B cell (primary cell): ENCODE measurements at regions not wholly inside any gene's neighbourhood (a gene's known extent, or its start where the extent isn't known, plus 50 kb on each side); places are given as distances from the start of the nearest gene placed in this dataset.

ENCODE experiments used
- ATAC-seq: fragments of 200-7000 bp; cut with Tn5 transposase; one replicate; pipeline ENCODE4 v1.10.0; 2021; ENCODE audit warnings: low read depth, mild to moderate bottlenecking, moderate number of reproducible peaks, moderate library complexity
- CTCF ChIA-PET: fragments of 350-600 bp; sonication (Branson Sonifier 250); formaldehyde crosslinking; loops from one replicate; lab custom pipeline; 2021; ENCODE audit warnings: antibody characterized with exemption, inconsistent platforms; lab: Charles Lee
- POLR2A ChIA-PET: fragments of 350-600 bp; sonication (Branson Sonifier 250); formaldehyde crosslinking; loops from one replicate; lab custom pipeline; 2021; ENCODE audit warnings: antibody characterized with exemption; lab: Charles Lee
- DNase-seq: peaks from one replicate; pipeline ENCODE4 v3.0.0; 2013
- H2AFZ ChIP-seq: 2 replicates; pipeline ENCODE4 v1.6.1; 2012; ENCODE audit warnings: mild to moderate bottlenecking, low read depth, low read length; ENCODE audit not compliant: insufficient read depth, poor library complexity, severe bottlenecking
- H3K27ac ChIP-seq, 2 donors: 1 replicate in 1 of 2; 2 replicates in 1 of 2; pipeline ENCODE4 v1.5.1; 2012 to 2013; ENCODE audit warnings: low read length in 2 of 2, mild to moderate bottlenecking in 2 of 2, moderate library complexity in 1 of 2
- H3K27me3 ChIP-seq, 4 experiments: fragments of 200-600 bp in 1 of 4; sonication (generic) in 1 of 4; replicated peaks in 1 of 4; 1 replicate in 2 of 4; 2 replicates in 2 of 4; pipeline versions ENCODE4 v1.6.1 to v1.7.0; 2013 to 2016; ENCODE audit warnings: low read length in 3 of 4, mild to moderate bottlenecking in 2 of 4, mixed read lengths in 1 of 4, moderate library complexity in 1 of 4; ENCODE audit not compliant: insufficient read depth in 4 of 4, control insufficient read depth in 3 of 4; ENCODE audit errors: control extremely low read depth in 1 of 4
- H3K36me3 ChIP-seq, 2 experiments: replicated peaks in 1 of 2; 1 replicate in 1 of 2; 2 replicates in 1 of 2; pipeline versions ENCODE4 v1.6.1 to v1.7.1; 2013; ENCODE audit warnings: low read length in 1 of 2; ENCODE audit not compliant: insufficient read depth in 2 of 2, control insufficient read depth in 1 of 2; ENCODE audit errors: control extremely low read depth in 1 of 2, extremely low read depth in 1 of 2
- H3K4me1 ChIP-seq, 2 donors: fragments of 200-600 bp in 1 of 2; sonication (generic) in 1 of 2; 1 replicate in 1 of 2; 2 replicates in 1 of 2; pipeline versions ENCODE4 v1.5.1 to v1.6.1; 2013 to 2017; ENCODE audit warnings: low read length in 2 of 2; ENCODE audit not compliant: control insufficient read depth in 2 of 2, insufficient read depth in 2 of 2
- H3K4me2 ChIP-seq: replicated peaks from 2 replicates; pipeline ENCODE3; 2012; ENCODE audit warnings: mild to moderate bottlenecking, low read depth, low read length; ENCODE audit not compliant: poor library complexity, severe bottlenecking
- H3K4me3 ChIP-seq, 5 experiments: fragments of 200-600 bp in 1 of 5; sonication (generic) in 1 of 5; 1 replicate in 3 of 5; 2 replicates in 2 of 5; pipeline versions ENCODE4 v1.5.1 to v1.7.0; 2011 to 2016; ENCODE audit warnings: low read length in 4 of 5, mild to moderate bottlenecking in 4 of 5, low read depth in 2 of 5, control low read depth in 1 of 5, moderate library complexity in 1 of 5; ENCODE audit not compliant: insufficient read depth in 1 of 5; ENCODE audit errors: control extremely low read depth in 1 of 5, extremely low read depth in 1 of 5
- H3K79me2 ChIP-seq: fragments of 200-600 bp; sonication (generic); one replicate; pipeline ENCODE4 v1.6.0; 2016; ENCODE audit warnings: low read length; ENCODE audit not compliant: control insufficient read depth, insufficient read depth
- H3K9ac ChIP-seq: fragments of 200-600 bp; sonication (generic); 2 replicates; pipeline ENCODE4 v1.6.1; 2017; ENCODE audit warnings: mild to moderate bottlenecking, low read length, moderate library complexity
- H3K9me3 ChIP-seq, 3 donors: one replicate each; pipeline versions ENCODE4 v1.6.1 to v1.7.1; 2013; ENCODE audit warnings: low read length in 2 of 3; ENCODE audit not compliant: control insufficient read depth in 2 of 3, insufficient read depth in 1 of 3; ENCODE audit errors: control extremely low read depth in 1 of 3
- H4K20me1 ChIP-seq: 2 replicates; pipeline ENCODE4 v1.6.0; 2012; ENCODE audit warnings: mild to moderate bottlenecking, low read length; ENCODE audit not compliant: insufficient read depth, control insufficient read depth, poor library complexity, severe bottlenecking
- H3K27ac Mint-ChIP-seq: one replicate; pipeline ENCODE4 v1.8.0; 2021; ENCODE audit warnings: mixed read lengths
- H3K27me3 Mint-ChIP-seq: one replicate; pipeline ENCODE4 v1.8.0; 2021; ENCODE audit warnings: mixed read lengths
- H3K4me1 Mint-ChIP-seq: one replicate; pipeline ENCODE4 v1.8.0; 2021; ENCODE audit warnings: mixed read lengths
- H3K4me3 Mint-ChIP-seq: one replicate; pipeline ENCODE4 v1.8.0; 2021; ENCODE audit warnings: mixed read lengths
- H3K9me3 Mint-ChIP-seq: one replicate; pipeline ENCODE4 v1.8.0; 2022; ENCODE audit warnings: mixed read lengths; ENCODE audit not compliant: insufficient read depth
- EZH2 ChIP-seq: IDR thresholded peaks from 2 replicates; pipeline ENCODE4 v1.6.1; 2012; ENCODE audit warnings: borderline replicate concordance, low read depth, mild to moderate bottlenecking, moderate library complexity, low read length; ENCODE audit not compliant: insufficient read depth, poor library complexity, severe bottlenecking
- WGBS: methylation state at CpG from one replicate; pipeline ENCODE4 v1.1.5; 2013; ENCODE audit warnings: missing lambda C conversion rate; ENCODE audit not compliant: insufficient coverage; 5-methylcytosine and 5-hydroxymethylcytosine counted together
- intact Hi-C: fragments of 100-400 bp; cut with micrococcal nuclease; formaldehyde crosslinking; loops from one replicate; pipeline ENCODE4 v1.10.0; 2022
- TF ChIP-seq, protein P1 (sequence below): fragments of 200-600 bp; IDR thresholded peaks from one replicate; pipeline ENCODE4 v1.8.0; 2022; ENCODE audit warnings: antibody characterized with exemption, mild to moderate bottlenecking

DNA sequence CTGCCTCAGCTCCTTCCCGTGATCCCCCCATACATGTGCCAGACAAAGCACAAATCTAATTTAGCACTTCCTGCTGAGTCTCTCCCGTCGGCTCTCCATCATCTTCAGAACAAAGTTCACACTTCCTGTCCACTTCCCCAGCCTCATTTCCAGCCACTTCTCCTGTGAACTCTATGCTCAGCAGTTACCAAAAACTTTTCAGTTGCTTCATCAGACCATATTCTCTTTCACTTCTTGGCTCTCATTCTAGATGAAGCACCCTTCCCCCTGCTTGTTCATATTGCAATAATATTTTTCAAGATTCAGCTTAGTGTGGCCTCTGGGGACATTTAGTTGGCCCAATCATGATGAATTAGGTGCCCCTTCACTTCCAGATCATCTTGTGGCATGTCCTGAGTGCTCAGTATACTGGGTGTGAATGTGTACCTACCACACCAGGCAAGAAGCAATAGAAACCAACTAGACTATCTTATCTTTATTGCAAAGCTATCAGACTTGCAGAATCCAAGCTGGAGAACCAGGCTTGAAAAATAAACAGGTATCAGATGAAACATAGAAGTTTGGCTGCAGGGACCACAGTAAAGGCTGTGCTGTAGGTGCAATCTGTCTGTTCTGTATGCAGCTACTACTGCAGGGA, 115.8 kb downstream of the NXPE2 start:
- no peak overlapping the region for H3K4me3 Mint-ChIP-seq
- peaks cover 0 to 2% (median 0%) of the 10 kb centered on the region in 4 experiments for H3K27me3 ChIP-seq
- no peak overlapping the region for H3K4me2 ChIP-seq
- intact Hi-C loops, result no loop called here
- POLR2A ChIA-PET, result no interaction called here
- H3K4me1 Mint-ChIP-seq, result no peaks in the 10 kb centered on the region
- H3K4me3 ChIP-seq, result no peak overlapping the region
- DNase-seq (no peak), ATAC-seq (no peak)
- WGBS, result 0% methylated on average over 3 of the region's 3 CpGs
- CTCF ChIA-PET, result no interaction called here
- peaks cover 15% of the 10 kb centered on the region for H3K27me3 Mint-ChIP-seq
- H2AFZ ChIP-seq, result no peak overlapping the region
- H3K9me3 ChIP-seq, result peaks cover 0 to 3% (median 0%) of the 10 kb centered on the region in 3 donors
- no peaks in the 10 kb centered on the region for H3K36me3 ChIP-seq
- no peak overlapping the region for H3K27ac ChIP-seq
- H3K27ac Mint-ChIP-seq, result no peak overlapping the region
- no peaks in the 10 kb centered on the region for H4K20me1 ChIP-seq
- H3K9ac ChIP-seq, result no peak overlapping the region
- peaks cover 3% of the 10 kb centered on the region for H3K9me3 Mint-ChIP-seq
- TF ChIP-seq, protein P1, sequence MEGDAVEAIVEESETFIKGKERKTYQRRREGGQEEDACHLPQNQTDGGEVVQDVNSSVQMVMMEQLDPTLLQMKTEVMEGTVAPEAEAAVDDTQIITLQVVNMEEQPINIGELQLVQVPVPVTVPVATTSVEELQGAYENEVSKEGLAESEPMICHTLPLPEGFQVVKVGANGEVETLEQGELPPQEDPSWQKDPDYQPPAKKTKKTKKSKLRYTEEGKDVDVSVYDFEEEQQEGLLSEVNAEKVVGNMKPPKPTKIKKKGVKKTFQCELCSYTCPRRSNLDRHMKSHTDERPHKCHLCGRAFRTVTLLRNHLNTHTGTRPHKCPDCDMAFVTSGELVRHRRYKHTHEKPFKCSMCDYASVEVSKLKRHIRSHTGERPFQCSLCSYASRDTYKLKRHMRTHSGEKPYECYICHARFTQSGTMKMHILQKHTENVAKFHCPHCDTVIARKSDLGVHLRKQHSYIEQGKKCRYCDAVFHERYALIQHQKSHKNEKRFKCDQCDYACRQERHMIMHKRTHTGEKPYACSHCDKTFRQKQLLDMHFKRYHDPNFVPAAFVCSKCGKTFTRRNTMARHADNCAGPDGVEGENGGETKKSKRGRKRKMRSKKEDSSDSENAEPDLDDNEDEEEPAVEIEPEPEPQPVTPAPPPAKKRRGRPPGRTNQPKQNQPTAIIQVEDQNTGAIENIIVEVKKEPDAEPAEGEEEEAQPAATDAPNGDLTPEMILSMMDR, result no peak
- TF ChIP-seq EZH2, result no peak
- no peaks in the 10 kb centered on the region for H3K79me2 ChIP-seq
- H3K4me1 ChIP-seq, result no peaks in the 10 kb centered on the region

- no peak for ATAC-seq
- no peaks in the 10 kb centered on the region for H3K9me3 Mint-ChIP-seq
- TF ChIP-seq EZH2, result no peak
- TF ChIP-seq, protein P1, result no peak
- ChIA-PET CTCF (interaction anchor here (1.1 kb wide), 1 partner anchor 56 kb away, joined by 3 read pairs; no protein-coding TSS in a partner anchor), POLR2A (no interaction called here)
- peaks cover 23% of the 10 kb centered on the region for H3K27me3 Mint-ChIP-seq
- Histone ChIP-seq H3K36me3 (no peaks in the 10 kb centered on the region), H2AFZ (no peak overlapping the region), H4K20me1 (no peaks in the 10 kb centered on the region), H3K79me2 (no peaks in the 10 kb centered on the region), H3K9me3 (no peaks in the 10 kb centered on the region), H3K27me3 (peaks cover 0 to 2% (median 0%) of the 10 kb centered on the region in 4 experiments), H3K9ac (no peak overlapping the region), H3K4me3 (no peak overlapping the region), H3K4me1 (no peaks in the 10 kb centered on the region), H3K27ac (no peak overlapping the region), H3K4me2 (no peak overlapping the region)
- H3K27ac Mint-ChIP-seq, result no peak overlapping the region
- no peak overlapping the region for H3K4me3 Mint-ChIP-seq
- intact Hi-C loops, result no loop called here
- H3K4me1 Mint-ChIP-seq, result no peaks in the 10 kb centered on the region
- no peak for DNase-seq
- 55% methylated on average over 4 of the region's 9 CpGs for WGBS
Observed at GRCh38 chr11:114796954-114797721, 118.8 kb downstream of the NXPE2 start.
